ENCODE measurements at regions not wholly inside any gene's neighbourhood (a gene's known extent, or its start where the extent isn't known, plus 50 kb on each side); places are given as distances from the start of the nearest gene placed in this dataset.

DNA sequence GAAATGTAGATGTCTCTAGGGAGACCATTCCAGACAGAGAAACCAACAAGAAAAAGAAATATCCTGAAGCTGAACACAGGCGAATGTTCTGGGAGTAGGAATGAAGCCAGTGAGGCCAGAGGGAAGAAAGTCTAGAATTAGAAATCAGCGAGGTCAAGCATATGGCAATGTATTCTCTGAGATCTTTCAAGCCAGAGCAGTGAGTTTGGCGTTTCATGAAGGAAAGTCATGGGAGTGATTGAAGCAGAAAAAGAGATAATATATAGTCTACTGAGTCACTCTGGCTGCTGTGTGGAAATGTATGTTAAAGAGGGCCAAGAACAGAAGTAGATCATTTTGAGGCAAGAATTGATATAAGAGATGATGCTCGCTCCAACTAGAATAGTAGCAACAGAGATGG, 576.0 kb downstream of the PCDH17 start:
- Histone ChIP-seq H3K79me2 (ENCODE audit: insufficient read depth, low read length) (no peaks in the 10 kb centered on the region), H3K4me3 (ENCODE audit: insufficient read depth, low read depth, low read length) (no peak overlapping the region), H3K4me2 (ENCODE audit: low read length) (no peak overlapping the region), H3K9ac (ENCODE audit: low read length) (no peak overlapping the region), H3K9me3 (ENCODE audit: insufficient read depth, low read depth, low read length) (no peaks in the 10 kb centered on the region), H3K27ac (ENCODE audit: low read depth, low read length) (no peak overlapping the region), H3K36me3 (ENCODE audit: insufficient read depth, low read length) (no peaks in the 10 kb centered on the region), H3K27me3 (ENCODE audit: insufficient read depth, low read length) (no peaks in the 10 kb centered on the region), H4K20me1 (ENCODE audit: insufficient read depth, low read length) (no peaks in the 10 kb centered on the region), H3K4me1 (ENCODE audit: insufficient read depth, low read length) (no peaks in the 10 kb centered on the region), H2AFZ (ENCODE audit: low read depth, low read length) (no peak overlapping the region)
- DNase-seq (ENCODE audit: low read depth): no peak
- H3K27ac Mint-ChIP-seq (ENCODE audit: unreplicated experiment): no peak overlapping the region
- H3K27me3 Mint-ChIP-seq (ENCODE audit: low read depth, unreplicated experiment): no peaks in the 10 kb centered on the region
- peaks cover 7% of the 10 kb centered on the region for H3K4me1 Mint-ChIP-seq (ENCODE audit: low read depth, unreplicated experiment)
- no peak overlapping the region for H3K4me3 Mint-ChIP-seq (ENCODE audit: unreplicated experiment)
- no peak for FAIRE-seq
- H3K36me3 Mint-ChIP-seq (ENCODE audit: low read depth, unreplicated experiment): no peaks in the 10 kb centered on the region
- no peaks in the 10 kb centered on the region for H3K9me3 Mint-ChIP-seq (ENCODE audit: unreplicated experiment)
- no peak for TF ChIP-seq EZH2 (IDR thresholded peaks at IDR 0.05; ENCODE audit: insufficient read depth, low read length)
- TF ChIP-seq, protein P1, sequence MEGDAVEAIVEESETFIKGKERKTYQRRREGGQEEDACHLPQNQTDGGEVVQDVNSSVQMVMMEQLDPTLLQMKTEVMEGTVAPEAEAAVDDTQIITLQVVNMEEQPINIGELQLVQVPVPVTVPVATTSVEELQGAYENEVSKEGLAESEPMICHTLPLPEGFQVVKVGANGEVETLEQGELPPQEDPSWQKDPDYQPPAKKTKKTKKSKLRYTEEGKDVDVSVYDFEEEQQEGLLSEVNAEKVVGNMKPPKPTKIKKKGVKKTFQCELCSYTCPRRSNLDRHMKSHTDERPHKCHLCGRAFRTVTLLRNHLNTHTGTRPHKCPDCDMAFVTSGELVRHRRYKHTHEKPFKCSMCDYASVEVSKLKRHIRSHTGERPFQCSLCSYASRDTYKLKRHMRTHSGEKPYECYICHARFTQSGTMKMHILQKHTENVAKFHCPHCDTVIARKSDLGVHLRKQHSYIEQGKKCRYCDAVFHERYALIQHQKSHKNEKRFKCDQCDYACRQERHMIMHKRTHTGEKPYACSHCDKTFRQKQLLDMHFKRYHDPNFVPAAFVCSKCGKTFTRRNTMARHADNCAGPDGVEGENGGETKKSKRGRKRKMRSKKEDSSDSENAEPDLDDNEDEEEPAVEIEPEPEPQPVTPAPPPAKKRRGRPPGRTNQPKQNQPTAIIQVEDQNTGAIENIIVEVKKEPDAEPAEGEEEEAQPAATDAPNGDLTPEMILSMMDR (IDR thresholded peaks at IDR 0.05; ENCODE audit: insufficient read depth, low read depth, low read length): no peak

DNA sequence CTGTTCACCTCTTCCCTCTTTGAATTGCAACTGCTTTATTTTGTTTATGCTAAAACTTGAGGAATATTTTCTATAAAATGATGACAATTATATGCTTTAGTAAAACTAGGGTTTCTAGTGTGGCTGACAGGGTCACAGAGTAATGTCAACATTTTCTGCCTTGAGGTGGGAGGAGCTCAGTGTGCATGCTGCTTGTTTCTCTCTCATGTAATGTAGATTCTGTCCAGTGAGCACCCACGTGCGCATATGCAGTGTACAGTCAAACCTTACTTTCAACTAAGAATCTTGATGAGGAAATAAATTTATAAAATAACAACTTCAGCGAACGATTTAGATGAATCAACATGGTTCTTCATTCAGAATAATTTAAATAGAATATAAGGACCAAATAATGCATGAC, 603.9 kb downstream of the PCDH17 start:
- Mint-ChIP-seq H3K36me3 (ENCODE audit: low read depth, unreplicated experiment) (no peaks in the 10 kb centered on the region), H3K4me3 (ENCODE audit: unreplicated experiment) (no peak overlapping the region), H3K27me3 (ENCODE audit: low read depth, unreplicated experiment) (no peaks in the 10 kb centered on the region), H3K9me3 (ENCODE audit: unreplicated experiment) (no peaks in the 10 kb centered on the region), H3K27ac (ENCODE audit: unreplicated experiment) (no peak overlapping the region), H3K4me1 (ENCODE audit: low read depth, unreplicated experiment) (no peaks in the 10 kb centered on the region)
- Histone ChIP-seq H3K9ac (ENCODE audit: low read length) (no peak overlapping the region), H3K27me3 (ENCODE audit: insufficient read depth, low read length) (no peaks in the 10 kb centered on the region), H3K4me2 (ENCODE audit: low read length) (no peak overlapping the region), H3K36me3 (ENCODE audit: insufficient read depth, low read length) (no peaks in the 10 kb centered on the region), H3K27ac (ENCODE audit: low read depth, low read length) (no peak overlapping the region), H3K9me3 (ENCODE audit: insufficient read depth, low read depth, low read length) (no peaks in the 10 kb centered on the region), H4K20me1 (ENCODE audit: insufficient read depth, low read length) (no peaks in the 10 kb centered on the region), H3K4me1 (ENCODE audit: insufficient read depth, low read length) (no peaks in the 10 kb centered on the region), H3K4me3 (ENCODE audit: insufficient read depth, low read depth, low read length) (no peak overlapping the region), H3K79me2 (ENCODE audit: insufficient read depth, low read length) (no peaks in the 10 kb centered on the region), H2AFZ (ENCODE audit: low read depth, low read length) (no peak overlapping the region)
- FAIRE-seq (no peak), DNase-seq (ENCODE audit: low read depth) (no peak)
- TF ChIP-seq EZH2 (IDR thresholded peaks at IDR 0.05; ENCODE audit: insufficient read depth, low read length): no peak
- TF ChIP-seq, protein P1 (IDR thresholded peaks at IDR 0.05; ENCODE audit: insufficient read depth, low read depth, low read length): no peak

DNA sequence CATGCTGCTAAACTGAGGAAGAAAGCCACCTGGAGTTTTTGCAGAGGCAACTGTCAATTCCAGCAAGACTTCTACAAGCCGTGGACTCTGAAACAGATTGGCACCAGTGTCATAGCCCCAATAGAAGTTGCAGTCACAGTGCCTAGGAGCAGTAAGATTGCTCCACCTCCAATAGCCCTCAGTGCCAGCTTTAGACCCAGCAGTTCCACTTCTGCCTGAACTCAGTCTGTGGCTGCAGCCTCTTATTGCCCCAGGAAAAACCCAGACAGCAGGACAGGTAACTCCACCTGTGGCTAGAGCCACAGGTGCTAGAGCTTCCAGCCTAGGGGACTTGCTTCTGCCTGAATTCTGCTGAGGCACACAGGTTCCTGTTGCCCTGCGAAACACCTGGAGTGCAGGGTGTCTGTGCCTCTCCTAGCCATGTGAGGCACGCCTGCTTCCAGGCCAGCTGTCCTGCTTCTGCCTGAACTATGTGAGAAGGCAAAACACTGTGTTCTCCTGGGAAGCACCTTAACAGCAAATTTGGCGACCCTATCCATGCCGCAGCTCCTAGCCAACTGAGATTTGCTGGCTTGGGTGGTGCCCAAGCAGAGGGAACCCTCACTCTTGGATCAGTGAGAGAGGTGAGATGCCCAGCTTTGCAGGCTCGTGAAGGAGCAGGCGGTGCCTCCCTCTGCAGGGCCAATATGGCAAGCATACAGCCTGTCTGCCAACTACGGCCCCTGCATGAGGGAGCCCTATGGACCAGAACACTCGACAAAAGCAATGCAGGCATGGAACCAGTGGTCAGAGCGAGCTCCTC, 607.6 kb downstream of the PCDH17 start:
- no peaks in the 10 kb centered on the region for H3K36me3 ChIP-seq (ENCODE audit: insufficient read depth, low read length)
- H3K9me3 Mint-ChIP-seq (ENCODE audit: unreplicated experiment): no peaks in the 10 kb centered on the region
- H3K27ac Mint-ChIP-seq (ENCODE audit: unreplicated experiment): no peak overlapping the region
- H3K27ac ChIP-seq (ENCODE audit: low read depth, low read length): no peak overlapping the region
- H3K4me3 ChIP-seq (ENCODE audit: insufficient read depth, low read depth, low read length): no peak overlapping the region
- H3K27me3 Mint-ChIP-seq (ENCODE audit: low read depth, unreplicated experiment): no peaks in the 10 kb centered on the region
- no peaks in the 10 kb centered on the region for H4K20me1 ChIP-seq (ENCODE audit: insufficient read depth, low read length)
- no peaks in the 10 kb centered on the region for H3K27me3 ChIP-seq (ENCODE audit: insufficient read depth, low read length)
- no peaks in the 10 kb centered on the region for H3K4me1 Mint-ChIP-seq (ENCODE audit: low read depth, unreplicated experiment)
- H3K4me3 Mint-ChIP-seq (ENCODE audit: unreplicated experiment): no peak overlapping the region
- DNase-seq (ENCODE audit: low read depth) (no peak), FAIRE-seq (no peak)
- H3K4me1 ChIP-seq (ENCODE audit: insufficient read depth, low read length): no peaks in the 10 kb centered on the region
- no peak overlapping the region for H3K9ac ChIP-seq (ENCODE audit: low read length)
- no peak overlapping the region for H3K4me2 ChIP-seq (ENCODE audit: low read length)
- no peaks in the 10 kb centered on the region for H3K36me3 Mint-ChIP-seq (ENCODE audit: low read depth, unreplicated experiment)
- H3K9me3 ChIP-seq (ENCODE audit: insufficient read depth, low read depth, low read length): no peaks in the 10 kb centered on the region
- TF ChIP-seq EZH2 (IDR thresholded peaks at IDR 0.05; ENCODE audit: insufficient read depth, low read length): no peak
- TF ChIP-seq, protein P1 (IDR thresholded peaks at IDR 0.05; ENCODE audit: insufficient read depth, low read depth, low read length): no peak
- H3K79me2 ChIP-seq (ENCODE audit: insufficient read depth, low read length): no peaks in the 10 kb centered on the region
- H2AFZ ChIP-seq (ENCODE audit: low read depth, low read length): no peak overlapping the region
